Parathyroid adenoma (tissue), 2 donors: ENCODE measurements at regions not wholly inside any gene's neighbourhood (a gene's known extent, or its start where the extent isn't known, plus 50 kb on each side); places are given as distances from the start of the nearest gene placed in this dataset.

Experiments
- H2AFZ ChIP-seq: fragments of 300-600 bp; sonication (generic); one replicate; pipeline ENCODE4 v1.7.0; 2017; ENCODE audit warnings: antibody characterized with exemption, mild to moderate bottlenecking
- H3K27ac ChIP-seq: fragments of 300-600 bp; sonication (generic); one replicate; pipeline ENCODE4 v1.7.0; 2017
- H3K27me3 ChIP-seq: fragments of 300-600 bp; sonication (generic); one replicate; pipeline ENCODE4 v1.7.0; 2017; ENCODE audit warnings: low read length; ENCODE audit not compliant: control insufficient read depth, insufficient read depth
- H3K36me3 ChIP-seq: fragments of 300-600 bp; sonication (generic); one replicate; pipeline ENCODE4 v1.7.0; 2017; ENCODE audit warnings: low read length; ENCODE audit not compliant: control insufficient read depth, insufficient read depth
- H3K4me1 ChIP-seq: fragments of 300-600 bp; sonication (generic); one replicate; pipeline ENCODE4 v1.7.0; 2017; ENCODE audit warnings: control low read depth
- H3K4me2 ChIP-seq: fragments of 300-600 bp; sonication (generic); one replicate; pipeline ENCODE4 v1.7.0; 2017; ENCODE audit warnings: low read length
- H3K4me3 ChIP-seq: fragments of 300-600 bp; sonication (generic); one replicate; pipeline ENCODE4 v1.7.0; 2017; ENCODE audit warnings: low read depth, low read length
- H3K79me2 ChIP-seq: fragments of 300-600 bp; sonication (generic); one replicate; pipeline ENCODE4 v1.7.0; 2017; ENCODE audit warnings: control low read depth
- H3K9ac ChIP-seq: fragments of 300-600 bp; sonication (generic); one replicate; pipeline ENCODE4 v1.7.0; 2017; ENCODE audit warnings: mild to moderate bottlenecking
- H3K9me3 ChIP-seq: fragments of 300-600 bp; sonication (generic); one replicate; pipeline ENCODE4 v1.7.0; 2017; ENCODE audit warnings: low read length; ENCODE audit not compliant: control insufficient read depth
- TF ChIP-seq, protein P1 (sequence below): fragments of 300-600 bp; sonication (generic); IDR thresholded peaks from one replicate; pipeline ENCODE4 v1.7.0; 2017; ENCODE audit warnings: antibody characterized with exemption, mild to moderate bottlenecking
- donor health status: primary hyperparathyroidism.

DNA sequence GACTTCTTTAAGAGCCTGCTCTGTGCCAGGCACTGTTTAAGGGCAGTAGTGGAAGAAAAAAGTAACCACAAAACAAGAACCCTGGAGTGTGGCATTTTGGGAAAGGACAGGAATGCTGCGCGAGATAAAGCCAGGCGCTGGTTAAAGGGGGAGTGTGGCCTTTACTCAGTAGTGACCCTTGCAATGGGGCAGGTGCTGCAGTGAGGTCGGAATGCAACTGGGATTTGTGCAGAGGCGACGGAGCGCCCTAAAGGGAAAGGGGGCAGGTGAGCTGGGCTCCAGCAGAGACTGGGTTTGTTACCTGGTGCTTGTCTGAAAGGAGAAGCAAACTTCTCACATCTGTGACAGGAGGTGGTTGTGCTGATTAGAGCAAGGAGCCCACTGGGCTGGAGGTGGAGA is 263.6 kb downstream of the ACTR3B start:
- Histone ChIP-seq H3K9me3 (no peaks in the 10 kb centered on the region), H3K79me2 (no peaks in the 10 kb centered on the region), H3K36me3 (no peaks in the 10 kb centered on the region), H3K4me2 (no peak overlapping the region), H3K4me1 (no peaks in the 10 kb centered on the region), H2AFZ (no peak overlapping the region), H3K9ac (no peak overlapping the region), H3K27me3 (no peaks in the 10 kb centered on the region), H3K4me3 (no peak overlapping the region), H3K27ac (no peak overlapping the region)
- TF ChIP-seq, protein P1, sequence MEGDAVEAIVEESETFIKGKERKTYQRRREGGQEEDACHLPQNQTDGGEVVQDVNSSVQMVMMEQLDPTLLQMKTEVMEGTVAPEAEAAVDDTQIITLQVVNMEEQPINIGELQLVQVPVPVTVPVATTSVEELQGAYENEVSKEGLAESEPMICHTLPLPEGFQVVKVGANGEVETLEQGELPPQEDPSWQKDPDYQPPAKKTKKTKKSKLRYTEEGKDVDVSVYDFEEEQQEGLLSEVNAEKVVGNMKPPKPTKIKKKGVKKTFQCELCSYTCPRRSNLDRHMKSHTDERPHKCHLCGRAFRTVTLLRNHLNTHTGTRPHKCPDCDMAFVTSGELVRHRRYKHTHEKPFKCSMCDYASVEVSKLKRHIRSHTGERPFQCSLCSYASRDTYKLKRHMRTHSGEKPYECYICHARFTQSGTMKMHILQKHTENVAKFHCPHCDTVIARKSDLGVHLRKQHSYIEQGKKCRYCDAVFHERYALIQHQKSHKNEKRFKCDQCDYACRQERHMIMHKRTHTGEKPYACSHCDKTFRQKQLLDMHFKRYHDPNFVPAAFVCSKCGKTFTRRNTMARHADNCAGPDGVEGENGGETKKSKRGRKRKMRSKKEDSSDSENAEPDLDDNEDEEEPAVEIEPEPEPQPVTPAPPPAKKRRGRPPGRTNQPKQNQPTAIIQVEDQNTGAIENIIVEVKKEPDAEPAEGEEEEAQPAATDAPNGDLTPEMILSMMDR = no peak

DNA sequence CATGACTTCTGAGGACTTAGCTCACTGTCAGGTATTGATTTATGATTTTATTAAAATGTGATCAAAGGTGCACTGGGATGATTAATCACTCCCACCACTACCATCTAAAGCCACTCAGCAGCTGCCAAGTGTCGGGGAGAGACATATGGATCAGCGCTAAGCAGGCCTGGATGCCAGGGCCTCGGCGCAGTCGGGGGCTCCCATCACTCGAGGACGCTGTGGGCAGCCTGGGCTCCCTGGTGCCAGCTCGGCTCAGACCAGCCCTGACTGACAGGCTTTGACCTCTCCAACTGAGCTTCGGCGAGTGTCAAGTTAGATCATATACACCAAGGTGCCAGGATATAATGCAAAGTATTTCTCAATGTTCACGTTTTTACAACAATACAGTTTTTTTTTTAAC is 267.7 kb downstream of the ACTR3B start:
- Histone ChIP-seq H3K9ac (no peak overlapping the region), H3K4me2 (no peak overlapping the region), H3K27ac (no peak overlapping the region), H3K4me3 (no peak overlapping the region), H3K9me3 (no peaks in the 10 kb centered on the region), H3K27me3 (no peaks in the 10 kb centered on the region), H3K4me1 (no peaks in the 10 kb centered on the region), H3K36me3 (no peaks in the 10 kb centered on the region), H3K79me2 (no peaks in the 10 kb centered on the region), H2AFZ (no peak overlapping the region)
- TF ChIP-seq, protein P1 = no peak

DNA sequence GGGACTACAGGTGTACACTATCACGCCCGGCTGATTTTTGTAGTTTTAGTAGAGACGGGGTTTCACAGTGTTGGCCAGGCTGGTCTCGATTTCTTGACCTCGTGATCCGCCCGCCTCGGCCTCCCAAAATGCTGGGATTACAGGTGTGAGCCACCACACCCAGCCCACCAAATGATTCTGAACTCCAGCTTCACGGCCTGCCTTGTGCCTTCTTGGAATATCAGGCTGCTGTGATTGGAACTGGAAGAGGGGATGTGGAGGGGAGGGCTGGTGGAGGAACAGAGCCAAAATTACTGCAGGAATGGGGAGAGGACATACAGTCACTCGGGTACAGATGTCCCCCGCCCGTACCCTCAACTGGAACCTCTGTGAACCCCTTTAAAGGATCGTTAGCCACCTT is 268.4 kb downstream of the ACTR3B start:
- TF ChIP-seq, protein P1 = no peak
- no peaks in the 10 kb centered on the region for H3K27me3 ChIP-seq
- no peak overlapping the region for H3K4me3 ChIP-seq
- H3K27ac ChIP-seq = no peak overlapping the region
- H3K4me2 ChIP-seq = no peak overlapping the region
- H3K36me3 ChIP-seq = no peaks in the 10 kb centered on the region
- no peaks in the 10 kb centered on the region for H3K4me1 ChIP-seq
- H2AFZ ChIP-seq = no peak overlapping the region
- H3K9me3 ChIP-seq = no peaks in the 10 kb centered on the region
- H3K79me2 ChIP-seq = no peaks in the 10 kb centered on the region
- H3K9ac ChIP-seq = no peak overlapping the region

DNA sequence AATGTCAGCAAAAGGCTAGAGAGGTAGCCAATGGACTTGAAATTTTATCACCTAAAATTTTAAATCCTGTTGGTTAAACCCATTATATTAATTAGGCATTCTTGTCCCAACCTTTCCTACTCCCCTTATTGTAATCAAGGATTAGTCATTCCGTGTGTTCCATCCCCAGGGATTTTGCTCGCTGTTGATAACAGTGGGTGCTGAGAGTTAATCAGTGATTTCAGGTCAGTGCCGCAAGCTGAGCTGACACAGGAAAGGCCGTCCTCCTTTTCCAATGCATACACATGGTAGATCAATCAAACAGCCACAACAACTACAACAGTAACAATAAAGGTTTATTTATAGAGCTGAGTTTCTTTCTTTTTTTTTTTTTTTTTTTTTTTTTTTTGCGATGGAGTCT is 271.4 kb downstream of the ACTR3B start:
- no peaks in the 10 kb centered on the region for H3K4me1 ChIP-seq
- H3K4me3 ChIP-seq = no peak overlapping the region
- H3K9ac ChIP-seq = no peak overlapping the region
- no peaks in the 10 kb centered on the region for H3K9me3 ChIP-seq
- H2AFZ ChIP-seq = no peak overlapping the region
- TF ChIP-seq, protein P1 = no peak
- H3K4me2 ChIP-seq = no peak overlapping the region
- no peaks in the 10 kb centered on the region for H3K79me2 ChIP-seq
- H3K36me3 ChIP-seq = no peaks in the 10 kb centered on the region
- H3K27ac ChIP-seq = no peak overlapping the region
- no peaks in the 10 kb centered on the region for H3K27me3 ChIP-seq

DNA sequence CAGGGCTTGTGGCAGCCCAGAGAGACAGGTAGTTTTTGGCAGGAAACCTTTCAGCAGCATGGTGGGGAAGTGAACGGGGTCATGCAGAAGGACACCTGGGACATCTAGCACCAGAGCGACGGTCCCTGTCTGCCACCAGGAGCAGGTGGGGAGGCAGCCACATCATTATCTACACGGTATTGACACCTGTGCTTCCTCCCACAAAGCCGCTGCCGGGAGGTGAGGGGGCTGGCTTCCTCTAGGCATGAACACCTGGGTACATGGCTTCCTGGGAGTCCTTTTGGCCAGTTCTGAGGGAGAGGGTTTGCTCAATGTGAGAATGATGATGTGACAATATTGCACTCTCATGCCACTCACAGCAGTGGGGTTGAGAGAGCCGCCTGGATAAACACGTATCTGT is 275.2 kb downstream of the ACTR3B start:
- H3K27ac ChIP-seq = no peak overlapping the region
- H2AFZ ChIP-seq = no peak overlapping the region
- no peaks in the 10 kb centered on the region for H3K4me1 ChIP-seq
- H3K79me2 ChIP-seq = no peaks in the 10 kb centered on the region
- H3K9ac ChIP-seq = no peak overlapping the region
- H3K9me3 ChIP-seq = no peaks in the 10 kb centered on the region
- H3K4me2 ChIP-seq = no peak overlapping the region
- TF ChIP-seq, protein P1 = no peak
- no peak overlapping the region for H3K4me3 ChIP-seq
- H3K36me3 ChIP-seq = no peaks in the 10 kb centered on the region
- no peaks in the 10 kb centered on the region for H3K27me3 ChIP-seq
